ENCODE measurements at regions not wholly inside any gene's neighbourhood (a gene's known extent, or its start where the extent isn't known, plus 50 kb on each side); places are given as distances from the start of the nearest gene placed in this dataset.

- H3K27me3 ChIP-seq, result no peaks in the 10 kb centered on the region
- TF ChIP-seq POLR2A (IDR thresholded peaks at IDR 0.05), result no peak
- TF ChIP-seq CTCF (IDR thresholded peaks at IDR 0.05), result no peak
- no peak for TF ChIP-seq POLR2AphosphoS5 (IDR thresholded peaks at IDR 0.05)
- TF ChIP-seq EP300 (IDR thresholded peaks at IDR 0.05), result no peak
- ATAC-seq (ENCODE audit: low FRiP score in 2 of 2) (no peak), DNase-seq (no peak)
- H3K4me3 ChIP-seq, result no peak overlapping the region
- H3K9me3 ChIP-seq, result no peaks in the 10 kb centered on the region
- no peaks in the 10 kb centered on the region for H3K4me1 ChIP-seq
- WGBS, 2 donors, result 87 to 92% methylated on average over 6 of the region's 6 CpGs
- no peak overlapping the region for H3K27ac ChIP-seq
- H3K36me3 ChIP-seq, result no peaks in the 10 kb centered on the region
These were observed 367.1 kb downstream of the TTLL7 start for GRCh38 chr1:83631851-83632250.

GRCh38 chr1:83627045-83627444 is 371.9 kb downstream of the TTLL7 start:
- no peak overlapping the region for H3K27ac ChIP-seq
- H3K4me1 ChIP-seq, result no peaks in the 10 kb centered on the region
- DNase-seq (no peak), ATAC-seq (ENCODE audit: low FRiP score in 2 of 2) (no peak)
- TF ChIP-seq CTCF (IDR thresholded peaks at IDR 0.05), result no peak
- TF ChIP-seq POLR2AphosphoS5 (IDR thresholded peaks at IDR 0.05), result no peak
- TF ChIP-seq EP300 (IDR thresholded peaks at IDR 0.05), result no peak
- TF ChIP-seq POLR2A (IDR thresholded peaks at IDR 0.05), result no peak
- H3K27me3 ChIP-seq, result no peaks in the 10 kb centered on the region
- 81 to 83% methylated on average over 1 of the region's 1 CpG for WGBS, 2 donors
- no peaks in the 10 kb centered on the region for H3K9me3 ChIP-seq
- no peak overlapping the region for H3K4me3 ChIP-seq
- H3K36me3 ChIP-seq, result no peaks in the 10 kb centered on the region

GRCh38 chr1:83626603-83627002 is 372.3 kb downstream of the TTLL7 start:
- no peak overlapping the region for H3K4me3 ChIP-seq
- H3K27me3 ChIP-seq, result no peaks in the 10 kb centered on the region
- TF ChIP-seq POLR2AphosphoS5 (IDR thresholded peaks at IDR 0.05) (no peak), POLR2A (IDR thresholded peaks at IDR 0.05) (no peak), CTCF (IDR thresholded peaks at IDR 0.05) (no peak), EP300 (IDR thresholded peaks at IDR 0.05) (no peak)
- WGBS, 2 donors, result 38 to 50% methylated on average over 1 of the region's 1 CpG
- H3K9me3 ChIP-seq, result no peaks in the 10 kb centered on the region
- no peak for DNase-seq
- H3K4me1 ChIP-seq, result no peaks in the 10 kb centered on the region
- no peak for ATAC-seq (ENCODE audit: low FRiP score in 2 of 2)
- H3K27ac ChIP-seq, result no peak overlapping the region
- no peaks in the 10 kb centered on the region for H3K36me3 ChIP-seq

GRCh38 chr1:83625646-83626045 is 373.3 kb downstream of the TTLL7 start:
- TF ChIP-seq EP300 (IDR thresholded peaks at IDR 0.05), result no peak
- no peak for TF ChIP-seq POLR2A (IDR thresholded peaks at IDR 0.05)
- TF ChIP-seq POLR2AphosphoS5 (IDR thresholded peaks at IDR 0.05), result no peak
- no peak for TF ChIP-seq CTCF (IDR thresholded peaks at IDR 0.05)
- no peak for ATAC-seq (ENCODE audit: low FRiP score in 2 of 2)
- DNase-seq, result no peak
- Histone ChIP-seq H3K36me3 (no peaks in the 10 kb centered on the region), H3K4me1 (no peaks in the 10 kb centered on the region), H3K27ac (no peak overlapping the region), H3K27me3 (no peaks in the 10 kb centered on the region), H3K4me3 (no peak overlapping the region), H3K9me3 (no peaks in the 10 kb centered on the region)
- 92 to 94% methylated on average over 3 of the region's 3 CpGs for WGBS, 2 donors

GRCh38 chr1:83620016-83620415 is 378.9 kb downstream of the TTLL7 start:
- 85 to 93% methylated on average over 4 of the region's 4 CpGs for WGBS, 2 donors
- H3K27me3 ChIP-seq, result no peaks in the 10 kb centered on the region
- no peak overlapping the region for H3K4me3 ChIP-seq
- H3K36me3 ChIP-seq, result no peaks in the 10 kb centered on the region
- DNase-seq (no peak), ATAC-seq (ENCODE audit: low FRiP score in 2 of 2) (no peak)
- no peak overlapping the region for H3K27ac ChIP-seq
- no peaks in the 10 kb centered on the region for H3K4me1 ChIP-seq
- no peaks in the 10 kb centered on the region for H3K9me3 ChIP-seq
- TF ChIP-seq POLR2AphosphoS5 (IDR thresholded peaks at IDR 0.05) (no peak), CTCF (IDR thresholded peaks at IDR 0.05) (no peak), POLR2A (IDR thresholded peaks at IDR 0.05) (no peak), EP300 (IDR thresholded peaks at IDR 0.05) (no peak)

All from upper lobe of left lung (tissue), 6 donors.